IPS-20b (cell line): ENCODE measurements at regions not wholly inside any gene's neighbourhood (a gene's known extent, or its start where the extent isn't known, plus 50 kb on each side); places are given as distances from the start of the nearest gene placed in this dataset.

ENCODE experiments used
- H3K27ac ChIP-seq: one replicate; pipeline ENCODE4 v1.5.1; 2013; ENCODE audit warnings: low read length
- H3K27me3 ChIP-seq: 2 replicates; pipeline ENCODE4 v1.6.1; 2013; ENCODE audit warnings: mild to moderate bottlenecking, low read length, inconsistent platforms; ENCODE audit not compliant: insufficient read depth
- H3K36me3 ChIP-seq: 2 replicates; pipeline ENCODE4 v1.6.1; 2013; ENCODE audit warnings: low read depth, mild to moderate bottlenecking, inconsistent platforms, low read length, moderate library complexity; ENCODE audit not compliant: insufficient read depth
- H3K4me1 ChIP-seq: 2 replicates; pipeline ENCODE4 v1.6.1; 2013; ENCODE audit warnings: mild to moderate bottlenecking, control low read depth, inconsistent platforms, low read length, moderate library complexity; ENCODE audit not compliant: insufficient read depth
- H3K4me3 ChIP-seq: 2 replicates; pipeline ENCODE4 v1.5.1; 2013; ENCODE audit warnings: mild to moderate bottlenecking, low read length, inconsistent platforms
- H3K9ac ChIP-seq: 2 replicates; pipeline ENCODE4 v1.6.1; 2013; ENCODE audit warnings: low read depth, mild to moderate bottlenecking, inconsistent platforms, low read length, moderate library complexity
- H3K9me3 ChIP-seq: 2 replicates; pipeline ENCODE4 v1.6.1; 2013; ENCODE audit warnings: mild to moderate bottlenecking, low read depth, low read length, inconsistent platforms; ENCODE audit not compliant: insufficient read depth

GRCh38 chr13:59340151-59340550 is 823.6 kb downstream of the DIAPH3 start:
- no peaks in the 10 kb centered on the region for H3K9me3 ChIP-seq
- no peak overlapping the region for H3K27ac ChIP-seq
- no peaks in the 10 kb centered on the region for H3K36me3 ChIP-seq
- H3K4me1 ChIP-seq, result no peaks in the 10 kb centered on the region
- H3K27me3 ChIP-seq, result no peaks in the 10 kb centered on the region
- no peak overlapping the region for H3K9ac ChIP-seq
- H3K4me3 ChIP-seq, result no peak overlapping the region

- no peaks in the 10 kb centered on the region for H3K27me3 ChIP-seq
- no peaks in the 10 kb centered on the region for H3K9me3 ChIP-seq
- H3K9ac ChIP-seq, result no peak overlapping the region
- no peak overlapping the region for H3K4me3 ChIP-seq
- no peaks in the 10 kb centered on the region for H3K36me3 ChIP-seq
- no peaks in the 10 kb centered on the region for H3K4me1 ChIP-seq
- H3K27ac ChIP-seq, result no peak overlapping the region
Observed at GRCh38 chr13:59340581-59340980, 823.1 kb downstream of the DIAPH3 start.

GRCh38 chr13:59342400-59342799 is 821.3 kb downstream of the DIAPH3 start:
- Histone ChIP-seq H3K4me1 (no peaks in the 10 kb centered on the region), H3K9ac (no peak overlapping the region), H3K36me3 (no peaks in the 10 kb centered on the region), H3K9me3 (no peaks in the 10 kb centered on the region), H3K27me3 (no peaks in the 10 kb centered on the region), H3K27ac (no peak overlapping the region), H3K4me3 (no peak overlapping the region)

- Histone ChIP-seq H3K9ac (no peak overlapping the region), H3K9me3 (no peaks in the 10 kb centered on the region), H3K4me3 (no peak overlapping the region), H3K4me1 (no peaks in the 10 kb centered on the region), H3K27ac (no peak overlapping the region), H3K36me3 (no peaks in the 10 kb centered on the region), H3K27me3 (no peaks in the 10 kb centered on the region)
Observed at GRCh38 chr13:59343132-59343531, 820.6 kb downstream of the DIAPH3 start.

- H3K27me3 ChIP-seq, result no peaks in the 10 kb centered on the region
- no peaks in the 10 kb centered on the region for H3K4me1 ChIP-seq
- no peak overlapping the region for H3K9ac ChIP-seq
- no peaks in the 10 kb centered on the region for H3K9me3 ChIP-seq
- no peak overlapping the region for H3K4me3 ChIP-seq
- no peaks in the 10 kb centered on the region for H3K36me3 ChIP-seq
- no peak overlapping the region for H3K27ac ChIP-seq
Observed at GRCh38 chr13:59343993-59344822, 819.5 kb downstream of the DIAPH3 start.

- Histone ChIP-seq H3K27ac (no peak overlapping the region), H3K36me3 (no peaks in the 10 kb centered on the region), H3K9me3 (no peaks in the 10 kb centered on the region), H3K9ac (no peak overlapping the region), H3K4me3 (no peak overlapping the region), H3K4me1 (no peaks in the 10 kb centered on the region), H3K27me3 (no peaks in the 10 kb centered on the region)
Observed at GRCh38 chr13:59345311-59345710, 818.4 kb downstream of the DIAPH3 start.

- Histone ChIP-seq H3K4me3 (no peak overlapping the region), H3K9me3 (no peaks in the 10 kb centered on the region), H3K4me1 (no peaks in the 10 kb centered on the region), H3K36me3 (no peaks in the 10 kb centered on the region), H3K9ac (no peak overlapping the region), H3K27ac (no peak overlapping the region), H3K27me3 (no peaks in the 10 kb centered on the region)
Observed at GRCh38 chr13:59346999-59347723, 816.6 kb downstream of the DIAPH3 start.

GRCh38 chr13:59348617-59349016 is 815.1 kb downstream of the DIAPH3 start:
- H3K9me3 ChIP-seq, result no peaks in the 10 kb centered on the region
- H3K4me1 ChIP-seq, result 0 out of 2 replicates have a peak, but pooled peaks cover 5% of the 10 kb centered on the region

GRCh38 chr13:59352600-59352999 is 811.1 kb downstream of the DIAPH3 start:
- Histone ChIP-seq H3K9me3 (no peaks in the 10 kb centered on the region), H3K36me3 (no peaks in the 10 kb centered on the region), H3K9ac (no peak overlapping the region), H3K27ac (no peak overlapping the region), H3K4me3 (no peak overlapping the region), H3K27me3 (no peaks in the 10 kb centered on the region), H3K4me1 (0 out of 2 replicates have a peak, but pooled peaks cover 5% of the 10 kb centered on the region)

More at GRCh38 chr13:59348617-59349016, 815.1 kb downstream of the DIAPH3 start:
- H3K27ac ChIP-seq, result no peak overlapping the region
- H3K36me3 ChIP-seq, result no peaks in the 10 kb centered on the region
- H3K4me3 ChIP-seq, result no peak overlapping the region
- no peak overlapping the region for H3K9ac ChIP-seq
- H3K27me3 ChIP-seq, result no peaks in the 10 kb centered on the region

- H3K9me3 ChIP-seq, result no peaks in the 10 kb centered on the region
- H3K4me3 ChIP-seq, result no peak overlapping the region
- H3K4me1 ChIP-seq, result 0 out of 2 replicates have a peak, but pooled peaks cover 5% of the 10 kb centered on the region
- H3K27ac ChIP-seq, result no peak overlapping the region
- no peaks in the 10 kb centered on the region for H3K36me3 ChIP-seq
- H3K9ac ChIP-seq, result no peak overlapping the region
- no peaks in the 10 kb centered on the region for H3K27me3 ChIP-seq
Observed at GRCh38 chr13:59354665-59355369, 808.9 kb downstream of the DIAPH3 start.

GRCh38 chr13:59356607-59357006 is 807.1 kb downstream of the DIAPH3 start:
- Histone ChIP-seq H3K9me3 (no peaks in the 10 kb centered on the region), H3K4me3 (no peak overlapping the region), H3K36me3 (no peaks in the 10 kb centered on the region), H3K27ac (no peak overlapping the region), H3K9ac (no peak overlapping the region), H3K4me1 (0 out of 2 replicates have a peak, but pooled peaks cover 5% of the 10 kb centered on the region), H3K27me3 (no peaks in the 10 kb centered on the region)
